ENCODE measurements at regions not wholly inside any gene's neighbourhood (a gene's known extent, or its start where the extent isn't known, plus 50 kb on each side); places are given as distances from the start of the nearest gene placed in this dataset.

GRCh38 chr5:153318556-153318955, 171.9 kb upstream of the GRIA1 start:
- Mint-ChIP-seq H3K4me1 (ENCODE audit: low read depth) (no peaks in the 10 kb centered on the region), H3K27ac (no peak overlapping the region), H3K4me3 (no peak overlapping the region), H3K9me3 (peaks cover 2% of the 10 kb centered on the region), H3K36me3 (ENCODE audit: low read depth) (no peaks in the 10 kb centered on the region), H3K27me3 (no peaks in the 10 kb centered on the region)
- no peak for DNase-seq

DNA sequence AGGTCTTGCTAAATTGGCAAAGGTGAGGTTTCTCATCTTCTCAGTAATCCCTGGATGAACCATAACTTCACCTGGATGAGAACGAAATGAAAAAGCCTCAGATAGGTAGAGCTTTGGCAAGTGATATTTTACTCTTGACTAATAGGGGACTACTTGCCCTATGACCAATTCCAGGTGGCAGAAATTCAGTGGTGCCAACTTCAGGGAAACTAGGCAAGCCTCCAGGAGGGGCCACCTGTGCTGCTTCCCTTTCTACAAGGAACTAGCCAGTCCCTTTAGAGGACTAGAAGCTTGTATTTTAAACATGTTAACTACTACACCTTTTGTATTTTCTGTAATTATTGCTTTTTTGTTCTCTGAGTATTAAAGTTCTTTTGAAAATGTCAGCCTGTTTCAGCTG, 169.0 kb upstream of the GRIA1 start:
- no peak for DNase-seq
- H3K36me3 Mint-ChIP-seq (ENCODE audit: low read depth), result no peaks in the 10 kb centered on the region
- H3K27me3 Mint-ChIP-seq, result no peaks in the 10 kb centered on the region
- H3K4me3 Mint-ChIP-seq, result no peak overlapping the region
- H3K27ac Mint-ChIP-seq, result no peak overlapping the region
- H3K4me1 Mint-ChIP-seq (ENCODE audit: low read depth), result no peaks in the 10 kb centered on the region
- peaks cover 2% of the 10 kb centered on the region for H3K9me3 Mint-ChIP-seq

GRCh38 chr5:153340139-153340538, 150.3 kb upstream of the GRIA1 start:
- Mint-ChIP-seq H3K4me1 (ENCODE audit: low read depth) (no peaks in the 10 kb centered on the region), H3K4me3 (no peak overlapping the region), H3K9me3 (peaks cover 3% of the 10 kb centered on the region), H3K27ac (no peak overlapping the region), H3K36me3 (ENCODE audit: low read depth) (no peaks in the 10 kb centered on the region), H3K27me3 (no peaks in the 10 kb centered on the region)
- no peak for DNase-seq

- Mint-ChIP-seq H3K27me3 (no peaks in the 10 kb centered on the region), H3K27ac (no peak overlapping the region), H3K9me3 (peaks cover 3% of the 10 kb centered on the region), H3K4me3 (no peak overlapping the region), H3K36me3 (ENCODE audit: low read depth) (no peaks in the 10 kb centered on the region), H3K4me1 (ENCODE audit: low read depth) (no peaks in the 10 kb centered on the region)
- no peak for DNase-seq
Measured at GRCh38 chr5:153340738-153341137, 149.7 kb upstream of the GRIA1 start.

DNA sequence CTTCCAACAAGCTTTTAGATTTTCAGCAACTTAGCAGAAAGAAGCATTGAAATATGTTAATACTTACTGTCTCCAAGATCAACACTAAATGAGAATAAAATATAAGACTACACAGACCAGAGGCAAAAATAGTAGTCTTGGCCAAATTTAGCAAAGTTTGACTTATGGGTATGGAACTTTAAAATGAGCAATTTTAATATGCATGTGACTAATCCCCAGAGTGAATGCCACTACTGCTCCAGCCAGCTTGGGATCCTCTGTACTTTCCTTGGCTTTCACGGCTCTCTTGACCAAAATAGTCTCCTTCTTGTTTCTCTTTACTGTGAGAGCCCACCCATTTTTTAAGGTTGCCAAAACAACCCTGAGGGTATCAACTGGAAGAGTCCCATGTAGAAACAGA, 148.0 kb upstream of the GRIA1 start:
- Mint-ChIP-seq H3K36me3 (ENCODE audit: low read depth) (no peaks in the 10 kb centered on the region), H3K27ac (no peak overlapping the region), H3K4me3 (no peak overlapping the region), H3K27me3 (no peaks in the 10 kb centered on the region), H3K4me1 (ENCODE audit: low read depth) (no peaks in the 10 kb centered on the region), H3K9me3 (no peaks in the 10 kb centered on the region)
- no peak for DNase-seq

- Mint-ChIP-seq H3K4me3 (no peak overlapping the region), H3K27me3 (peaks cover 3% of the 10 kb centered on the region), H3K9me3 (no peaks in the 10 kb centered on the region), H3K36me3 (ENCODE audit: low read depth) (no peaks in the 10 kb centered on the region), H3K4me1 (ENCODE audit: low read depth) (peaks cover 5% of the 10 kb centered on the region), H3K27ac (no peak overlapping the region)
- DNase-seq, result no peak
Measured at GRCh38 chr5:153347611-153348010, 142.9 kb upstream of the GRIA1 start.

DNA sequence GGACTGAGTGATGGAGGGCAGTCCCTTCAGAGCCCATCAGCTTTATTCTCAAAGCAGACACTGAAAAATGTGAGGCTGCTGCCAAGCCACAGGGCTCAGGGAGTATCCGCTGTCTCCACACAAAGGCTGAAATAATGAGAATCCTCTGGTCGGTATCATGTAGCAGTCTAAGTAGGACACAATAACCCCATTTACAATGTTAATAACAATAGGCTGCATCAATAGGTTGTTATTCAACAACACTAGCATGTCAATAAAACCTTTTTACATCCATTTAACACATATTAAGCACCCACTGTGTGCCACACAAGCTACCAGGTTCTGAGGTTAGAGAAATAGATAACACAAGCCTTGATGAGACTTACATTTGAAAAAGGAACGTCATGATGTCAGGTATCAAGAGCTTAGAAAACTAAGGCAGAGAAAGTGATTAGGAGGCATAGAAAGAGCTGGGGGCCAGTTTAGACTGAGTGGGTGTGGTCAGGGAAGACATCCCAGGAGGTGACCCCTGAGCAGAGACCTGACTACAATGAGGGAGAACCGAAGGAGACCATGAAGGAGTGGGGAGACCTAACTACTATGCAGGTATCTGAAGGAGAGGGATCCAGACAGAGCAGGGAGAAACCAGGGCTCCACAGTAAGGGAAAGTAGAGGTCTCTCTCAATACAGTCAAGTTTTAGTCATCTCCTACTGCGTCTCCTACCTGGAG, 140.1 kb upstream of the GRIA1 start:
- Mint-ChIP-seq H3K27me3 (peaks cover 14% of the 10 kb centered on the region), H3K36me3 (ENCODE audit: low read depth) (no peaks in the 10 kb centered on the region), H3K9me3 (peaks cover 4% of the 10 kb centered on the region), H3K4me3 (no peak overlapping the region), H3K27ac (no peak overlapping the region), H3K4me1 (ENCODE audit: low read depth) (peaks cover 14% of the 10 kb centered on the region)
- DNase-seq, result no peak

GRCh38 chr5:153352685-153353219, 137.7 kb upstream of the GRIA1 start:
- H3K27me3 Mint-ChIP-seq, result peaks cover 14% of the 10 kb centered on the region
- peaks cover 16% of the 10 kb centered on the region for H3K4me1 Mint-ChIP-seq (ENCODE audit: low read depth)
- H3K36me3 Mint-ChIP-seq (ENCODE audit: low read depth), result no peaks in the 10 kb centered on the region
- H3K9me3 Mint-ChIP-seq, result peaks cover 4% of the 10 kb centered on the region
- peak overlapping the region; percentile 46 for H3K4me3 Mint-ChIP-seq
- no peak overlapping the region for H3K27ac Mint-ChIP-seq
- peak; percentile 38 for DNase-seq

- Mint-ChIP-seq H3K4me3 (no peak overlapping the region), H3K27ac (no peak overlapping the region), H3K36me3 (ENCODE audit: low read depth) (no peaks in the 10 kb centered on the region), H3K9me3 (peaks cover 6% of the 10 kb centered on the region), H3K27me3 (peaks cover 12% of the 10 kb centered on the region), H3K4me1 (ENCODE audit: low read depth) (peaks cover 25% of the 10 kb centered on the region)
- DNase-seq, result no peak
Measured at GRCh38 chr5:153357493-153358112, 132.9 kb upstream of the GRIA1 start.

GRCh38 chr5:153358315-153358976, 132.0 kb upstream of the GRIA1 start:
- Mint-ChIP-seq H3K27me3 (peaks cover 6% of the 10 kb centered on the region), H3K27ac (peak overlapping the region; percentile 8), H3K36me3 (ENCODE audit: low read depth) (no peaks in the 10 kb centered on the region), H3K4me1 (ENCODE audit: low read depth) (peaks cover 16% of the 10 kb centered on the region), H3K9me3 (peaks cover 6% of the 10 kb centered on the region), H3K4me3 (no peak overlapping the region)
- DNase-seq, result no peak

GRCh38 chr5:153360860-153361259, 129.6 kb upstream of the GRIA1 start:
- no peaks in the 10 kb centered on the region for H3K27me3 Mint-ChIP-seq
- no peak for DNase-seq
- H3K27ac Mint-ChIP-seq, result no peak overlapping the region

DNA sequence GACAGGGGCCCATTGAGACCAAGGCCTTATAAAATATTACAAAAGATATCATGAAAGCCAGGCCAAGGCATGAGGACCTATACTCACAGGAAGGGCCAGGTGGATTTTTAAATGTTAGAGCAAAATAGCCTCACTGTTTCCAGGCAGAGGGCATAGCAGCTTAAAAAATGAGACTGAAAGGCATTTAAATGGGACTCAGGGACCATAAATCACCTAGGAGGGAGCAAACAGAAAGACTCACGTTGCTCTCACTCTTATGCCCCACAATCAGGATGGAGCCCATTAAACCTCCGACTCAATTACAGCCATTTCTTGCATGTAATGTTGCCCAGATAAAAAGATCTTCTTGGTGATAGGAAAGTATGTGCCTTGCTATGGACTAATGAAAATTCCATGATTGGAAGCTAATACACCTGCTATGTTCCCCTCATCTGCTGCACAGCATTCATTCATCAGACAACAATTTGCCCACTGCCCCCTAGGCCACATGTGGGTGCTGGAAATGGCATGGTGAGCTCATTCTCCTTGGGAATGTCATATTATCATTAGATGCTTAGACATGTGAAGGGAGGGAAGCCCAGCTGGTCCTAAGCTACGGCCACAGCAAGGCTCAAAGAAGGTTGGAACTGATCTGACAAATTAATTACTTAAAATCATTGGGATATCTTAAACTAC, 128.6 kb upstream of the GRIA1 start:
- H3K4me1 Mint-ChIP-seq (ENCODE audit: low read depth), result peaks cover 15% of the 10 kb centered on the region
- no peak overlapping the region for H3K4me3 Mint-ChIP-seq
- H3K36me3 Mint-ChIP-seq (ENCODE audit: low read depth), result no peaks in the 10 kb centered on the region
- no peak for DNase-seq
- no peaks in the 10 kb centered on the region for H3K27me3 Mint-ChIP-seq
- no peak overlapping the region for H3K27ac Mint-ChIP-seq
- peaks cover 4% of the 10 kb centered on the region for H3K9me3 Mint-ChIP-seq

More at GRCh38 chr5:153360860-153361259, 129.6 kb upstream of the GRIA1 start:
- peaks cover 2% of the 10 kb centered on the region for H3K9me3 Mint-ChIP-seq
- H3K4me1 Mint-ChIP-seq (ENCODE audit: low read depth), result peaks cover 15% of the 10 kb centered on the region
- H3K36me3 Mint-ChIP-seq (ENCODE audit: low read depth), result no peaks in the 10 kb centered on the region
- no peak overlapping the region for H3K4me3 Mint-ChIP-seq

- no peak for DNase-seq
- H3K9me3 Mint-ChIP-seq, result peaks cover 11% of the 10 kb centered on the region
- no peak overlapping the region for H3K4me3 Mint-ChIP-seq
- no peaks in the 10 kb centered on the region for H3K27me3 Mint-ChIP-seq
- no peaks in the 10 kb centered on the region for H3K4me1 Mint-ChIP-seq (ENCODE audit: low read depth)
- H3K36me3 Mint-ChIP-seq (ENCODE audit: low read depth), result no peaks in the 10 kb centered on the region
- H3K27ac Mint-ChIP-seq, result no peak overlapping the region
Measured at GRCh38 chr5:153365547-153365946, 124.9 kb upstream of the GRIA1 start.

- H3K27me3 Mint-ChIP-seq, result no peaks in the 10 kb centered on the region
- peaks cover 9% of the 10 kb centered on the region for H3K9me3 Mint-ChIP-seq
- no peaks in the 10 kb centered on the region for H3K36me3 Mint-ChIP-seq (ENCODE audit: low read depth)
- H3K4me3 Mint-ChIP-seq, result no peak overlapping the region
- H3K4me1 Mint-ChIP-seq (ENCODE audit: low read depth), result no peaks in the 10 kb centered on the region
- H3K27ac Mint-ChIP-seq, result no peak overlapping the region
- no peak for DNase-seq
Measured at GRCh38 chr5:153367466-153367865, 123.0 kb upstream of the GRIA1 start.

Data from activated T-cell treated with anti-CD3 and anti-CD28 coated beads, Interleukin-2, amount 50 U/mL, for 24 hours (primary cell).